Ecto neural progenitor cell (in vitro differentiated cells): ENCODE measurements at regions not wholly inside any gene's neighbourhood (a gene's known extent, or its start where the extent isn't known, plus 50 kb on each side); places are given as distances from the start of the nearest gene placed in this dataset.
"Not testable (repeated sequence)": the region's sequence is repeated elsewhere in the genome, so short reads cannot be mapped to it uniquely, and the experiment has no call there.

ENCODE experiments used
- DNase-seq: peaks from one replicate; pipeline ENCODE4 v3.0.0-alpha.2; 2018; ENCODE audit warnings: low spot score

GRCh38 chr10:113470372-113471240 lies 82.2 kb upstream of the HABP2 start:
- no peak for DNase-seq

- DNase-seq: no peak
These were observed 81.4 kb upstream of the HABP2 start for GRCh38 chr10:113471241-113471996.

GRCh38 chr10:113473011-113473410 lies 79.8 kb upstream of the HABP2 start:
- no peak for DNase-seq

- no peak for DNase-seq
These were observed 79.0 kb upstream of the HABP2 start for GRCh38 chr10:113473851-113474250.

GRCh38 chr10:113474752-113475151 lies 78.1 kb upstream of the HABP2 start:
- DNase-seq: no peak

- no peak for DNase-seq
These were observed 77.5 kb upstream of the HABP2 start for GRCh38 chr10:113475381-113475807.

- no peak for DNase-seq
These were observed 76.7 kb upstream of the HABP2 start for GRCh38 chr10:113476191-113476590.

- DNase-seq: no peak
These were observed 76.2 kb upstream of the HABP2 start for GRCh38 chr10:113476673-113477072.

- DNase-seq: no peak
These were observed 75.4 kb upstream of the HABP2 start for GRCh38 chr10:113477451-113477850.

GRCh38 chr10:113479346-113480080 lies 73.3 kb upstream of the HABP2 start:
- no peak for DNase-seq

GRCh38 chr10:113480081-113480360 lies 72.8 kb upstream of the HABP2 start:
- DNase-seq: no peak

GRCh38 chr10:113480851-113481502 lies 71.9 kb upstream of the HABP2 start:
- no peak for DNase-seq

- no peak for DNase-seq
These were observed 68.4 kb upstream of the HABP2 start for GRCh38 chr10:113484487-113484886.

- no peak for DNase-seq
These were observed 67.1 kb upstream of the HABP2 start for GRCh38 chr10:113485736-113486135.

GRCh38 chr10:113486531-113486930 lies 66.3 kb upstream of the HABP2 start:
- DNase-seq: no peak

- no peak for DNase-seq
These were observed 65.7 kb upstream of the HABP2 start for GRCh38 chr10:113487154-113487553.

- DNase-seq: no peak
These were observed 64.7 kb upstream of the HABP2 start for GRCh38 chr10:113488186-113488585.

GRCh38 chr10:113489522-113489921 lies 63.3 kb upstream of the HABP2 start:
- DNase-seq: not testable (repeated sequence)

GRCh38 chr10:113491967-113492565 lies 60.8 kb upstream of the HABP2 start:
- DNase-seq: no peak

GRCh38 chr10:113493195-113493594 lies 59.7 kb upstream of the HABP2 start:
- no peak for DNase-seq

GRCh38 chr10:113493882-113494301 lies 59.0 kb upstream of the HABP2 start:
- no peak for DNase-seq

GRCh38 chr10:113494761-113495160 lies 58.1 kb upstream of the HABP2 start:
- no peak for DNase-seq
